Ishikawa (cell line): ENCODE measurements at regions not wholly inside any gene's neighbourhood (a gene's known extent, or its start where the extent isn't known, plus 50 kb on each side); places are given as distances from the start of the nearest gene placed in this dataset.

Experiments used
- CEBPB ChIP-seq: IDR thresholded peaks from 2 replicates; pipeline ENCODE4 v1.6.1; 2012
- CREB1 ChIP-seq: IDR thresholded peaks from 2 replicates; pipeline ENCODE4 v1.6.1; 2012; ENCODE audit warnings: low read depth
- EGR1 ChIP-seq: IDR thresholded peaks from 2 replicates; pipeline ENCODE4 v1.6.1; 2012
- EP300 ChIP-seq: IDR thresholded peaks from 2 replicates; pipeline ENCODE4 v1.6.1; 2012; ENCODE audit warnings: borderline replicate concordance
- FOXM1 ChIP-seq: IDR thresholded peaks from 2 replicates; pipeline ENCODE4 v1.6.1; 2012; ENCODE audit warnings: low read depth, borderline replicate concordance
- NFIC ChIP-seq: IDR thresholded peaks from 2 replicates; pipeline ENCODE4 v1.6.1; 2012
- RAD21 ChIP-seq: IDR thresholded peaks from 2 replicates; pipeline ENCODE4 v1.6.1; 2012; ENCODE audit warnings: low read depth
- TAF1 ChIP-seq: IDR thresholded peaks from 2 replicates; pipeline ENCODE4 v1.6.1; 2012; ENCODE audit warnings: low read depth, mild to moderate bottlenecking
- TCF12 ChIP-seq: IDR thresholded peaks from 2 replicates; pipeline ENCODE4 v1.6.1; 2012; ENCODE audit warnings: low read depth
- TEAD4 ChIP-seq: IDR thresholded peaks from 2 replicates; pipeline ENCODE4 v1.6.1; 2012
- ZBTB7A ChIP-seq: IDR thresholded peaks from 2 replicates; pipeline ENCODE4 v1.6.1; 2012; ENCODE audit warnings: low read depth
- TF ChIP-seq, protein P1 (sequence below): IDR thresholded peaks from 2 replicates; pipeline ENCODE4 v1.6.1; 2012
- TF ChIP-seq, protein P2 (sequence below): IDR thresholded peaks from 2 replicates; pipeline ENCODE4 v1.6.1; 2012; ENCODE audit warnings: low read depth, mild to moderate bottlenecking
- TF ChIP-seq, protein P3 (sequence below): IDR thresholded peaks from 2 replicates; pipeline ENCODE4 v1.6.1; 2012

DNA sequence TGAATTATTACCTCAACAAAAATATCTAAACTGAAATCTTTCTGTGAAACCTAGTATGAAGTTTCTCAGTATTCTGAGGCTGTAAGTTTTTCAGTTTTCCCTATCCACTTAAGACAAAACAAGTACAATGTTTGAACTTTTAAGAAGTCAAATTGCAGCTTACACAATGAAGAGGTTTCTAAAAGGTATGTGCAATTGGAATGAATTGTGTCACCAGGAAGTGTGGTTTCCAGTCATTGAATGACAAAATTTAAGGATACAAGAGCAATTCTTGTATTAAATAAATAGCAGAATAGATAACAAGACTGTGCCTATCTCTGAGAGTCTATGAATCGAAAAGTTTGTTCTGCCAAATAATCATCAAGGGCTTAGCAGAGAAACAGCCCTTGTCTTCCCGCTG lies 207.3 kb downstream of the ANKRD50 start:
- TF ChIP-seq CREB1 (no peak), EGR1 (no peak), TCF12 (no peak), NFIC (no peak), EP300 (no peak), RAD21 (no peak), FOXM1 (no peak), TAF1 (no peak), CEBPB (no peak), TEAD4 (no peak), ZBTB7A (no peak)
- TF ChIP-seq, protein P1, sequence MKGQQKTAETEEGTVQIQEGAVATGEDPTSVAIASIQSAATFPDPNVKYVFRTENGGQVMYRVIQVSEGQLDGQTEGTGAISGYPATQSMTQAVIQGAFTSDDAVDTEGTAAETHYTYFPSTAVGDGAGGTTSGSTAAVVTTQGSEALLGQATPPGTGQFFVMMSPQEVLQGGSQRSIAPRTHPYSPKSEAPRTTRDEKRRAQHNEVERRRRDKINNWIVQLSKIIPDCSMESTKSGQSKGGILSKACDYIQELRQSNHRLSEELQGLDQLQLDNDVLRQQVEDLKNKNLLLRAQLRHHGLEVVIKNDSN: no peak
- TF ChIP-seq, protein P2, sequence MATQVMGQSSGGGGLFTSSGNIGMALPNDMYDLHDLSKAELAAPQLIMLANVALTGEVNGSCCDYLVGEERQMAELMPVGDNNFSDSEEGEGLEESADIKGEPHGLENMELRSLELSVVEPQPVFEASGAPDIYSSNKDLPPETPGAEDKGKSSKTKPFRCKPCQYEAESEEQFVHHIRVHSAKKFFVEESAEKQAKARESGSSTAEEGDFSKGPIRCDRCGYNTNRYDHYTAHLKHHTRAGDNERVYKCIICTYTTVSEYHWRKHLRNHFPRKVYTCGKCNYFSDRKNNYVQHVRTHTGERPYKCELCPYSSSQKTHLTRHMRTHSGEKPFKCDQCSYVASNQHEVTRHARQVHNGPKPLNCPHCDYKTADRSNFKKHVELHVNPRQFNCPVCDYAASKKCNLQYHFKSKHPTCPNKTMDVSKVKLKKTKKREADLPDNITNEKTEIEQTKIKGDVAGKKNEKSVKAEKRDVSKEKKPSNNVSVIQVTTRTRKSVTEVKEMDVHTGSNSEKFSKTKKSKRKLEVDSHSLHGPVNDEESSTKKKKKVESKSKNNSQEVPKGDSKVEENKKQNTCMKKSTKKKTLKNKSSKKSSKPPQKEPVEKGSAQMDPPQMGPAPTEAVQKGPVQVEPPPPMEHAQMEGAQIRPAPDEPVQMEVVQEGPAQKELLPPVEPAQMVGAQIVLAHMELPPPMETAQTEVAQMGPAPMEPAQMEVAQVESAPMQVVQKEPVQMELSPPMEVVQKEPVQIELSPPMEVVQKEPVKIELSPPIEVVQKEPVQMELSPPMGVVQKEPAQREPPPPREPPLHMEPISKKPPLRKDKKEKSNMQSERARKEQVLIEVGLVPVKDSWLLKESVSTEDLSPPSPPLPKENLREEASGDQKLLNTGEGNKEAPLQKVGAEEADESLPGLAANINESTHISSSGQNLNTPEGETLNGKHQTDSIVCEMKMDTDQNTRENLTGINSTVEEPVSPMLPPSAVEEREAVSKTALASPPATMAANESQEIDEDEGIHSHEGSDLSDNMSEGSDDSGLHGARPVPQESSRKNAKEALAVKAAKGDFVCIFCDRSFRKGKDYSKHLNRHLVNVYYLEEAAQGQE: no peak
- TF ChIP-seq, protein P3, sequence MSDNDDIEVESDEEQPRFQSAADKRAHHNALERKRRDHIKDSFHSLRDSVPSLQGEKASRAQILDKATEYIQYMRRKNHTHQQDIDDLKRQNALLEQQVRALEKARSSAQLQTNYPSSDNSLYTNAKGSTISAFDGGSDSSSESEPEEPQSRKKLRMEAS: no peak
